ENCODE measurements at regions not wholly inside any gene's neighbourhood (a gene's known extent, or its start where the extent isn't known, plus 50 kb on each side); places are given as distances from the start of the nearest gene placed in this dataset.

DNA sequence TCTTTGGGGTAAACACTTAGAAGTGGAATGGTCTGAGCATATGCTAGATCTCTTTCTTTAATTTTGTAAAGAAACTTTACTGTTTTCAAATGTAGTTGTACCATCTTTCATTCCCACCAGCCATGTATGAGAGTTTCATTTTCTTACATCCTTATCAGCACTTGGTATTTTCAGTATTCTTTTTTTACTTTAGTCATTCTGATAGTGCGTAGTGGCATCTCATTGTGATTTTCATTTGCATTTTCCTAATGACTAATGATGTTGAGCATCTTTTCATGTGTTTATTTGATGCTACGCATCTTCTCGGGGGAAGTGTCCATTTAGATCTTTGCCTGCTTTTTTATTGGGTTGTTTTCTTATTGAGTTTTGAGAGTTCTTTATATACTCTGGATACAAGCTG, 71.3 kb upstream of the PRPS1 start:
- no peak overlapping the region for H3K27ac ChIP-seq
- TF ChIP-seq ZFX (IDR thresholded peaks at IDR 0.05; ENCODE audit: borderline replicate concordance) = no peak
- TF ChIP-seq, protein P1, sequence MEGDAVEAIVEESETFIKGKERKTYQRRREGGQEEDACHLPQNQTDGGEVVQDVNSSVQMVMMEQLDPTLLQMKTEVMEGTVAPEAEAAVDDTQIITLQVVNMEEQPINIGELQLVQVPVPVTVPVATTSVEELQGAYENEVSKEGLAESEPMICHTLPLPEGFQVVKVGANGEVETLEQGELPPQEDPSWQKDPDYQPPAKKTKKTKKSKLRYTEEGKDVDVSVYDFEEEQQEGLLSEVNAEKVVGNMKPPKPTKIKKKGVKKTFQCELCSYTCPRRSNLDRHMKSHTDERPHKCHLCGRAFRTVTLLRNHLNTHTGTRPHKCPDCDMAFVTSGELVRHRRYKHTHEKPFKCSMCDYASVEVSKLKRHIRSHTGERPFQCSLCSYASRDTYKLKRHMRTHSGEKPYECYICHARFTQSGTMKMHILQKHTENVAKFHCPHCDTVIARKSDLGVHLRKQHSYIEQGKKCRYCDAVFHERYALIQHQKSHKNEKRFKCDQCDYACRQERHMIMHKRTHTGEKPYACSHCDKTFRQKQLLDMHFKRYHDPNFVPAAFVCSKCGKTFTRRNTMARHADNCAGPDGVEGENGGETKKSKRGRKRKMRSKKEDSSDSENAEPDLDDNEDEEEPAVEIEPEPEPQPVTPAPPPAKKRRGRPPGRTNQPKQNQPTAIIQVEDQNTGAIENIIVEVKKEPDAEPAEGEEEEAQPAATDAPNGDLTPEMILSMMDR (IDR thresholded peaks at IDR 0.05) = no peak

DNA sequence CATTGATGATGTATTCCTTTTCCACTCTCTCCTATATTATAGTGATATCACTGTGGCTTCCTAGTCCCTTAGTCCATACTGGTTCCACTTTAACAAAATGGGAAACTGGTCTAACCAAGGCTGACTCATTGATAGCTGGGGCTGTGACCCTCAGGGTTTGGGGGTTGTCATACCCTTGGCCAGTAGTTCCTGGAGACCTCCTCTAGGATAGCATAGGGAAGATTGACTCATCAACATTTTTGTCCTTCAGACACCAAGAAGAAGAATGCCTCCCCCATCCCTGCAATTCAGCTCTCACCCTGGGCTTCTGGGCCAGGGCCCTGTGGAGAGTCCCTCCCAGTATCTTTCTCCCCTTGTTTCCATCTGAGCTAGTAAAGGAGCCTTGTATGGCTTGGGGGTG, 68.8 kb upstream of the PRPS1 start:
- no peak overlapping the region for H3K27ac ChIP-seq
- TF ChIP-seq ZFX (IDR thresholded peaks at IDR 0.05; ENCODE audit: borderline replicate concordance) = no peak
- TF ChIP-seq, protein P1 (IDR thresholded peaks at IDR 0.05) = no peak

DNA sequence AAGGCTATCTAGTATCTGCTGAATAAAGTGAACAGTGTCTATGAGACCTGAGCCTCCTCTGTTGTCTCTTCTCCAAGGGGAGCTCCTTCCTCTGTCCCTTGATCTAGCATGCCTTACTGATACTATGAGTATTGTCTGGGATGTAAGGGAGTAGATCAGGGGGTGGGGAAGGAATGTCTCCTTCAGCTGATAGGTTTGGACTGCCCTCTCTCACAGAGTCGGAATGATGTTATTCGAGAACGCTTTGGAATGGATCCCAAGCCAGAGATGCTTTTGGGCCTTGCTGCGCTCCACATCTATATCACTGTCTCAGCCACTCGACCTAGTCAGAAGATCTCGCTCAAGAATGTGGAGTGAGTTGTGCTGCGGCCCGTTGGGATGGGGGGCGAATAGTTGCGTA, 68.3 kb upstream of the PRPS1 start:
- no peak for TF ChIP-seq ZFX (IDR thresholded peaks at IDR 0.05; ENCODE audit: borderline replicate concordance)
- TF ChIP-seq, protein P1 (IDR thresholded peaks at IDR 0.05) = no peak

DNA sequence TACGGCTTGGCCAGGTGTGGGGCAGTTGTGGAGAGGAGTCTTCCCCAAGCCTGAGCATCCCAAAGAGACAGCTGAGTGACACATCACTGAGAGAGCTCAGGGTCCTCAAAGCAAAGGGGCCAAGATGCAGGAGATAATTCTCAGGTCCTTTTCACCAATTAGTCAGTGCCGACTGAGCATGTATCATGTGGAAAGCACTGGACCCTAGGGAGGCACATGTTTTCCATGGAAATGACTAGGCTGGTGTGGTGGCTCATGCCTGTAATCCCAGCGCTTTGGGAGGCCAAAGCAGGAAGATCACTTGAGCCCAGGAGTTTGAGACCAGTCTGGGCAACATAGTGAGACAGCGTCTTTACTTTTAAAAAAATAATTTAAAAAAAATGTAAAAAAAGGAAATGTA, 67.3 kb upstream of the PRPS1 start:
- no peak overlapping the region for H3K27ac ChIP-seq
- no peak for TF ChIP-seq ZFX (IDR thresholded peaks at IDR 0.05; ENCODE audit: borderline replicate concordance)
- TF ChIP-seq, protein P1 (IDR thresholded peaks at IDR 0.05) = no peak

More for the DNA sequence above, 68.3 kb upstream of the PRPS1 start:
- H3K27ac ChIP-seq = no peak overlapping the region

DNA sequence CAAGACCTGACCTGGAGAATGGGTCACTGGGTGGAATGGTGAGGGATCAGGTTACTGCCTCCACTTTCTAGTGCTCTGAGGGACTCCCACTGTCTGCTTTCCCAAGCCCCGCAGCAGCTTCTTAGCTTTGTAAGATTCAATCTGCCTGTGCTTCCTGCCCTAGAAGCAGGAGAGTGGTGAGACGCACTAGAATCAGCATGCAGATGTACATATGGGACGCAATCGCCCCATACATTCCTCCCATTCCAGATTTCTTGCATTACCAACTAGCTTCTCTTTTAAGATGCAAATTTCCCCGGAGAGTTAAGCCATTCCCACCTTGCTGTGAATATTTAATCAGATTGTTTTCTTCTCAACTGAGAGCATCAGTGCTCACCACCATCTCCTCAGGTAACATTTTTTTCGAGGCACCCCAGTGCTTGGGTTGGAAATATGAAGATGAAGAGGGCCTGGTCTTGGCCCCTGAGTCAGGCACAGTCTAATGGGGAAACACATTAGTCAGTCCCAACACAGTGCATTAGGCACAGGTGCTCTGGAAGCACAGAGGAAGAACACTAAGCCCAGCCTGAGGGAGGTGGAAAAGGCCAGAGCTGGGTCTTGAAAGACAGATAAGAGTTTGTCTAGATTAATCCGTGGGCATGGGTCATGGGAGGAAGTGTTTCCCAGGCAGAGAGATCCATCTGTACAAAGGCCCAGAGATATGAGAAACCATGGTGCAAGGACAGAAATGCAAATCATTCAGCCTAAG, 66.7 kb upstream of the PRPS1 start:
- H3K27ac ChIP-seq = no peak overlapping the region
- TF ChIP-seq ZFX (IDR thresholded peaks at IDR 0.05; ENCODE audit: borderline replicate concordance) = no peak
- TF ChIP-seq, protein P1 (IDR thresholded peaks at IDR 0.05) = no peak

DNA sequence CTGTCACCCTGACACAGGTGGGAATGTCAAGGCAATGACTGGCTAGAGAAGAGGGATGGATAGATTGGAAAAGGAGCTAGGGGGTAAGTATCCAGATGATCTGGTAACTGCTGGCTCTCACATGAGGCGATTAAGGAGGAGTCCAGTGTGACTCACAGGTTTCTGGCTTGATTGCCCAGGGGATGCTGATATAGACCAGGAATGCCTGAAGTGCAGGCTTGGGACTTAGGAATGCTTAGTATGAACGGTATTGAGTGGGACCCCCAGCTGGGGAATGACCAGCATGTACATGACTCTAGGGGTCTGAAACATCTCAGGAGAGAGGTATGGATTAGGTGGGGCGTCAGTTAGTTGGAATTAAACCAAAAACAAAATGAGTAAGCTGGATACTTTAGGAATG, 65.8 kb upstream of the PRPS1 start:
- TF ChIP-seq, protein P1 (IDR thresholded peaks at IDR 0.05) = no peak
- no peak for TF ChIP-seq ZFX (IDR thresholded peaks at IDR 0.05; ENCODE audit: borderline replicate concordance)
- no peak overlapping the region for H3K27ac ChIP-seq

DNA sequence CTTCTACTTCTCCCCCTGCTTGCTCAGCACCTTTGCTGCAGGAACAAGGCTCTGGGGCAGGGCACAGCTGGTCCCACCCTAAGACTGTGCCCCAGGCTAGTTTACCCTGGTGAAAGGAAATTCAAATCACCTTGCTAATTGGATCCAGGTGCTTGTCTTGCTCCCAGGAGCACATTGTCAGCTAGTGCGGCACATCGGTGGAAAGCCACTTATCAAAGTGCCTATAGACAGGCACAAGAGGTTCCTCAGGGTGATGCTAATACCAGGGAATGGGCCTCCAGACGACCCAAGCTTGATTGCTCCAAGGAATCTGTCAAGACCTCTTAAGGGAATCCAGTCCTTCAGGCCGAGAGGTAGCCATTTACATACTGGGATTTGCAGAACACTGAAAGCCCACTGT, 64.5 kb upstream of the PRPS1 start:
- H3K27ac ChIP-seq = no peak overlapping the region
- TF ChIP-seq, protein P1 (IDR thresholded peaks at IDR 0.05) = no peak
- TF ChIP-seq ZFX (IDR thresholded peaks at IDR 0.05; ENCODE audit: borderline replicate concordance) = no peak
